NCI-H345 treated with DMSO at 0.1 percent for 48 hours (cell line): ENCODE measurements at regions not wholly inside any gene's neighbourhood (a gene's known extent, or its start where the extent isn't known, plus 50 kb on each side); places are given as distances from the start of the nearest gene placed in this dataset.
"Not testable (repeated sequence)": the region's sequence is repeated elsewhere in the genome, so short reads cannot be mapped to it uniquely, and the experiment has no call there.

Experiments used
- DNase-seq: peaks from one replicate; lab custom pipeline; 2025; ENCODE audit not compliant: unreplicated experiment; lab: John Stamatoyannopoulos, UW

GRCh38 chr16:73965591-73965990 is 331.0 kb upstream of the PSMD7 start:
- DNase-seq = no peak

GRCh38 chr16:73956587-73957494 is 339.8 kb upstream of the PSMD7 start:
- DNase-seq = peak; percentile 17

- DNase-seq = no peak
Observed at GRCh38 chr16:73955702-73956101, 340.9 kb upstream of the PSMD7 start.

- no peak for DNase-seq
Observed at GRCh38 chr16:73955255-73955654, 341.4 kb upstream of the PSMD7 start.

GRCh38 chr16:73951481-73951880 is 345.1 kb upstream of the PSMD7 start:
- DNase-seq = no peak

GRCh38 chr16:73949574-73950320 is 346.9 kb upstream of the PSMD7 start:
- DNase-seq = no peak

GRCh38 chr16:73945631-73946030 is 351.0 kb upstream of the PSMD7 start:
- no peak for DNase-seq

- not testable (repeated sequence) for DNase-seq
Observed at GRCh38 chr16:73943184-73943583, 353.4 kb upstream of the PSMD7 start.

- not testable (repeated sequence) for DNase-seq
Observed at GRCh38 chr16:73940786-73941185, 355.8 kb upstream of the PSMD7 start.

GRCh38 chr16:73923951-73924350 is 372.7 kb upstream of the PSMD7 start:
- DNase-seq = no peak

- no peak for DNase-seq
Observed at GRCh38 chr16:73921295-73921694, 375.3 kb upstream of the PSMD7 start.

GRCh38 chr16:73916829-73917594 is 379.6 kb upstream of the PSMD7 start:
- no peak for DNase-seq

- no peak for DNase-seq
Observed at GRCh38 chr16:73915935-73916334, 380.7 kb upstream of the PSMD7 start.

GRCh38 chr16:73915140-73915539 is 381.5 kb upstream of the PSMD7 start:
- no peak for DNase-seq

GRCh38 chr16:73912850-73913249 is 383.8 kb upstream of the PSMD7 start:
- DNase-seq = no peak

GRCh38 chr16:73912281-73912680 is 384.3 kb upstream of the PSMD7 start:
- no peak for DNase-seq

GRCh38 chr16:73909529-73910035 is 387.0 kb upstream of the PSMD7 start:
- DNase-seq = no peak

GRCh38 chr16:73891129-73891542 is 405.5 kb upstream of the PSMD7 start:
- DNase-seq = no peak

GRCh38 chr16:73890186-73891128 is 406.2 kb upstream of the PSMD7 start:
- no peak for DNase-seq

GRCh38 chr16:73888840-73889490 is 407.6 kb upstream of the PSMD7 start:
- no peak for DNase-seq
